ENCODE measurements at regions not wholly inside any gene's neighbourhood (a gene's known extent, or its start where the extent isn't known, plus 50 kb on each side); places are given as distances from the start of the nearest gene placed in this dataset.

DNA sequence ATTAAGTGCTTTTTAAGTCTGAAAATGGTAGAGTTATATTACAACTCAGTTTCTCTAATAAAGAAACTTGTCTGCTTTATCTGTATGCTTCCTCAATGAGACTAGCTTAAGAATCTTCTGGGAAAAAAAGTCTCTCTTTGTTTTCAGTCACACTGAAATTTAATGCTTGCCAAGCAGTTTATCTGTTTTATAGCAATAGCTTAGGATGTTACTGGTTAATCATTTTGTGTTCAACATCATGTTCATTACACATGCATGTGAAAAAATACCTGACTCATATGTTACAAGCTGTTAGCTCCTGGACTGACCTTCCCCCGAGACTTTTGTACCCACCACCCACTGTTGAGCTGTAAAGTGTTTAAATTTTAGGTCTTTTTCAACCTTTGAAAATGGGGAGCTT lies 706.2 kb upstream of the CBLB start:
- DNase-seq, result no peak

DNA sequence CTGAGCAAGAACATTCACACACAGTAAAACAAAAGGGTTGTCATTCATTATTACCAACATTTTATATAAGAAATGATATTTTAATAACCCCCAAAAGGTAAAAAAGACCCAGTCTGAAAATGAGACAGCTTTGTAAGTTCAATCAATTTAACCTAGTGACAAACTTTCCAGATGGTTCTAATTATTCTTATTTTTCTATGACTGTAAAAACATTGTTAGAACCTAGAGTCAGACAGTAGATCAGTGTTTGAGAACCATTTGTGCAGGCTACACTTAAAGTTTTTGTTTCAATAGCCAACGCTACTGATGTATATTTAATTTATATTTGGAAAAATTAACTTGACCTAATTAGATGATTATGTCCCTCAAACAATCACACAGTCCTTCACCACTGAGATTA lies 708.4 kb upstream of the CBLB start:
- no peak for DNase-seq

- DNase-seq, result no peak
Observed at GRCh38 chr3:106578911-106579310, 710.1 kb upstream of the CBLB start.

- no peak for DNase-seq
Observed at GRCh38 chr3:106582151-106582550, 713.3 kb upstream of the CBLB start.

- no peak for DNase-seq
Observed at GRCh38 chr3:106587551-106587950, 718.7 kb upstream of the CBLB start.

DNA sequence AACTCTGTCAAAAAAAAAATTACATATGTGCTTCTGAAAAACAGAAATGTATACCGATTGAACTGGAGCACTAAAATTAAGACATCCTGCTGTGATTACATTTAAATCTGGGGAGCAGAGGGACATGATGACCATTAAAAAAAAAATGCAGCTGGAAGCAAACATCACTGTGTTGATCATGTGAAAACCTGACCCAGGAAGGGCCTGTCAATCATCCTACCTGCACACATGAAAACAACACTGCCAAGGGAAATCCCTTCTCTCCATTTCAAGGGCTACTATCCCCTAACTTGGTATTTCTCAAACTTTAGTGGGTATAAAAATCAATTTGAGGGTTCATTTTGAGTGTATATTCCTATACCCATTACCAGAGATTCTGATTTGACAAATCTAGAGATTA lies 719.9 kb upstream of the CBLB start:
- no peak for DNase-seq

GRCh38 chr3:106589311-106589942 lies 720.6 kb upstream of the CBLB start:
- DNase-seq, result no peak

DNA sequence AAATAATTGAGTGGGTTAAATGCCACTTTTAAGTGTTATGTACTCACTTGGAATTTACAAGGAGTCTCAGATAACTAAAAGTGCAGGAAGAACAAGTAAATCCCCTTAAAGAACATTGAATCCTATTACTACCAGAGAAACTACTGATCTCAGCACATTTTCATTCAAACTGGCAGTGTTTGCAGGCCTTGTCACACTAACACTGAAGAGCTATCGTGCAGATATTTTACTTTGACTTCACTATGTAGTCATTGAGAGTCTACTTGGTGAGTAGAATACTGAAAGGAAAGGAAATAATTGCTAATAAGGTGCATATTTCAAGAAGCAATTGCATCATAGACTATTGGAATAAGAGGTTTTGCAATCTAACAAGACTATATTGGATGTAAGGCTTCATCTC lies 721.4 kb upstream of the CBLB start:
- DNase-seq, result no peak

GRCh38 chr3:106593381-106593780 lies 724.6 kb upstream of the CBLB start:
- DNase-seq, result no peak

GRCh38 chr3:106609666-106610301 lies 741.0 kb upstream of the CBLB start:
- DNase-seq, result peak; percentile 14

GRCh38 chr3:106610362-106610959 lies 741.6 kb upstream of the CBLB start:
- DNase-seq, result no peak

DNA sequence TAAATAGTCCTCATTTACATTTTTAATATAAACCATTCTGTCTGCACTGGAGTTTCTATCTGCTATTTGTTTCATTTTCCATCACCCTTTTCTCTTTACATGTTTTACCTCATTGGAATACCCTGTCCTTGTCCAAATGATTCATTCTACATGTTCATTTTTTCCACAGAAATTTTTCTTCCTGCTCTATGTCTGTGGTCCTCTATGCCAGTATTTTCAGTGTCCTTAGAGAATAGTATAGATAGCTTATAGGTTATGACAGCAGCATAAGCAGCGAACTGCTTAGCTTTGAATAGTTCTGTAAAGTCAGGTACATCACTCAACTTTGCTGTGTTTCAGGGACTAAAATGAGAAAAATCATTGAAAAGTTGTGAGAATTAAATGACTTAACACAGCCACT lies 742.3 kb upstream of the CBLB start:
- no peak for DNase-seq

- DNase-seq, result no peak
Observed at GRCh38 chr3:106611841-106612240, 743.0 kb upstream of the CBLB start.

- no peak for DNase-seq
Observed at GRCh38 chr3:106616556-106616955, 747.7 kb upstream of the CBLB start.

DNA sequence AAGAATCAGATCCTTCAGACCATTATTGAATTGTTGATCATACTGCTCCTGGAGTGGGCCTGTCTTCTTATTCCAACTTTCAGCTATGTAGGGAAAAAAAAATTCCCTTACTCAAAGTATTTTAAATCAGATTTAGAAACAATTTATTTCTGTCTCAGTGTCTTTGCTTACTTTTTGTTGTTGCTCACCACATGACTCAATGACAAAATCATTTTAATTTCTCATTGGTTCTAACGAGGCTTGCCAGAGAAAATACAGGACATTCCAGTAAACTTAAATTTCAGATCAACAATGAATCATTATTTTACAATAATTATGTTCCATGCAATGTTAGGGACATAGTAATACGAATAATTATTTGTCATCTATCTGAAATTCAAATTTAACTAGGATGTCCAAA lies 748.5 kb upstream of the CBLB start:
- DNase-seq, result no peak

- DNase-seq, result no peak
Observed at GRCh38 chr3:106620646-106621045, 751.8 kb upstream of the CBLB start.

DNA sequence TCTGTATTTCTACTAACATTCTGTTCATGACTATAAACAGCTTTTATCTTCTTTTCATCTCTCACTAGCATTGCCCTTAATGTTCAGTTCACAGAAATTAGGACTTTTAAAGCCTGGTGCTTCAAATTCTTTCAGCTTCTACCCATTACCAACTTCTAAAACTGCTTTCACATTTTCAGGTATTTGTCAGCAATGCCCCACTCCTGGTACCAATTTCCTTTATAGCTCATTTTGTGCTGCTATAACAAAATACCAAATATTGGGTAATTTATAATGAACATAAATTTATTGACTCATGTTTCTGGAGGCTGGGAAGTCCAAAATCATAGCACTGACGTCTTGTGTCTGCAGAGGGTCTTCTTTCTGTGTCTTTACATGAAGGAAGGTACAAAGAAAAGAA lies 753.1 kb upstream of the CCDC54 start:
- DNase-seq, result no peak

DNA sequence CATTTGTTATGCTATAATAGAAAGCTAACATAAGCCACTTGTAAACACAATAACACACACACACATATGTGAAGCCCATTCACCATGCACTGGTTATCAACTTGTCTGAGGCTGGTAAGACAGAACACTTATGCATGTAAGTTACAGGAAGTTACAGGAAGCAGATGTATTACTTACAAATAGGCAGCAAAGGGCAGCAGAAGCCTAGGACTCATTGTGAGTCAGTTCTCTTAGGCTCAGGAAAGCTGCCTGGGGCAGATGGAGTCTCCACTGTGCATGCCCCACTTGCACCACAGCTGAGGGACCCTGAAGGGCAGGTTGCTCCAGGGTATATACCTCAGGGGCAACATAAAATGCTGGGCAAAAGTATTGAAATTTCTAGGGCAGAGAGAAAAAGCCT lies 748.8 kb upstream of the CCDC54 start:
- DNase-seq, result no peak

- DNase-seq, result no peak
Observed at GRCh38 chr3:106629215-106629832, 747.9 kb upstream of the CCDC54 start.

DNA sequence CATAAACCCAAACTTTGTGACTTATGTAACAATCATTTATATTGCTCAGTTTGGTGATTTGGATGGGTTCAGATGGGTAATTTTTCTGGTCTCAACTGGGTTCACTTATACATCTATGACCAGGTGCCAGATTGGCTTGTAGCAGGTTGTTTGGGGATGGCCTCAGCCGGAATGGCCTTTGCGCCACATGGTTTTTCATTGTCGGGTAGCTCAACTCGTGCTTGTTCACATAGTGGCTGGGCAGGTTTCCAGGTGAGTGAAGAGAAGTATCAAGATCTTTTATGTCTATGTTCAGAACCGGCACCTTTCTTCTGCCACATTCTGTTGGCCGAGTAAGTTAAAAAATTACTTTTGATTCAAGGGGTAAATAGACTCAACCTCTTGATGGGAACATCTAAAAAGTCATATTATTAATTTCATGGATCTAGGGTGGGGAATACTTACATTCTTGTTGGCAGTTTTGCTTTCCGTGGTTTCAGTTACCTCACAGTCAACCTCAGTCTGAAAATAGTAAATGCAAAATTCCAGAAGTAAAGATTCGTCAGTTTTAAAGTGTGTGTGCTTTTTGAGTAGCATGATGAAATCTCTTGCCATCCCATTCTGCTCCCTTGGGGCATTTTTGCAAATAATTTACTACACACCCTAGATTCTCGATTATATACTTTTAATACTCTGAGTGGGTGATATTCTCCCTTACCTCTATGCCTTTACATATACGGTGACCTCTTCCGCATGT lies 745.7 kb upstream of the CCDC54 start:
- DNase-seq, result no peak

- no peak for DNase-seq
Observed at GRCh38 chr3:106635271-106635670, 742.0 kb upstream of the CCDC54 start.

GRCh38 chr3:106635826-106636225 lies 741.4 kb upstream of the CCDC54 start:
- DNase-seq, result no peak

DNA sequence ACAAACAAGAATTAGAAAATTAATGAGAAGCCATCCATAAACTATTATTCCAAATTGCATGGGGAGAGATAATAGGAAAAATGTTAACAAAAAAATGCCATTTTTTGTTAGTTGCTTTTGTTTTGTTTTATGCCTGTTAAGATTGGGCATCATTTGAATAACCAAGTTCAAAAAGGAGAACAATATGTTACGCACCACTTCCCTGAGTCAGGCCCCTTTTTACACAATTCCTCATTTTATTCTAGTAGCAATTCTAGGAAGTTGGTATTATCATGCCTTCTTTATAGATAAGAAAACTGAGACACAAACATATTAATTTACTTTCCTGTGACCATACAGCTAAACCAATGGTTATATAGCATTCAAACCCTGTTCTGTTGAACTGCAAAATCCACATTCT lies 736.9 kb upstream of the CCDC54 start:
- no peak for DNase-seq

- DNase-seq, result no peak
Observed at GRCh38 chr3:106642161-106642560, 735.1 kb upstream of the CCDC54 start.

Data from NCI-H526 treated with DMSO at 0.1 percent for 48 hours (cell line).